Loucy (cell line): ENCODE measurements at regions not wholly inside any gene's neighbourhood (a gene's known extent, or its start where the extent isn't known, plus 50 kb on each side); places are given as distances from the start of the nearest gene placed in this dataset.

Experiments used
- EZH2phosphoT487 ChIP-seq: fragments of 200-600 bp; IDR thresholded peaks from 2 replicates; pipeline ENCODE4 v1.6.1; 2018; ENCODE audit warnings: antibody characterized with exemption, mild to moderate bottlenecking, moderate library complexity, borderline replicate concordance
- TF ChIP-seq, protein P1 (sequence below): fragments of 200-600 bp; sonication (generic); conservative IDR thresholded peaks from 2 replicates; pipeline ENCODE4 v1.5.1; 2014; ENCODE audit warnings: mild to moderate bottlenecking, antibody characterized with exemption, low read length

DNA sequence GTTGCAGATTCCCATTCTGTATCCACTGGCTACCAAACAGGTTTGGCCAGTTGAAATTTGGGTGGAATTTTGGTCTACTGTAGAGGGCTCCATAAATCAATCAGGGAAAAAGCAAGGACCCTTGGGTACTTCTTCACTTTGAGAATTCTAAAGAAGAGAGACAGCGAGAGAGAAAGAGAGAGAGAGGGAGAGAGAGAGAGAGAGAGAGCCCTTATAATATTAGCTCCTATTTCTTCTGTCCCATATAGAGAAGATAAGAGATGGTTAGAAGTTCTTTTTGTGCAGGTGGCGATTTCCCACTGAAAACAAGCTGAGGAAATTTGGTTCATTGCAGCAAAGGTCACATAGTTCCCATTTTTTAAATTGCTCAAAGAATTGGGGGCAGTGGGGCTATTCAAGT, 88.6 kb upstream of the ZNF536 start:
- TF ChIP-seq, protein P1, sequence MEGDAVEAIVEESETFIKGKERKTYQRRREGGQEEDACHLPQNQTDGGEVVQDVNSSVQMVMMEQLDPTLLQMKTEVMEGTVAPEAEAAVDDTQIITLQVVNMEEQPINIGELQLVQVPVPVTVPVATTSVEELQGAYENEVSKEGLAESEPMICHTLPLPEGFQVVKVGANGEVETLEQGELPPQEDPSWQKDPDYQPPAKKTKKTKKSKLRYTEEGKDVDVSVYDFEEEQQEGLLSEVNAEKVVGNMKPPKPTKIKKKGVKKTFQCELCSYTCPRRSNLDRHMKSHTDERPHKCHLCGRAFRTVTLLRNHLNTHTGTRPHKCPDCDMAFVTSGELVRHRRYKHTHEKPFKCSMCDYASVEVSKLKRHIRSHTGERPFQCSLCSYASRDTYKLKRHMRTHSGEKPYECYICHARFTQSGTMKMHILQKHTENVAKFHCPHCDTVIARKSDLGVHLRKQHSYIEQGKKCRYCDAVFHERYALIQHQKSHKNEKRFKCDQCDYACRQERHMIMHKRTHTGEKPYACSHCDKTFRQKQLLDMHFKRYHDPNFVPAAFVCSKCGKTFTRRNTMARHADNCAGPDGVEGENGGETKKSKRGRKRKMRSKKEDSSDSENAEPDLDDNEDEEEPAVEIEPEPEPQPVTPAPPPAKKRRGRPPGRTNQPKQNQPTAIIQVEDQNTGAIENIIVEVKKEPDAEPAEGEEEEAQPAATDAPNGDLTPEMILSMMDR = no peak
- TF ChIP-seq EZH2phosphoT487 = no peak
